T47D (cell line): ENCODE measurements at regions not wholly inside any gene's neighbourhood (a gene's known extent, or its start where the extent isn't known, plus 50 kb on each side); places are given as distances from the start of the nearest gene placed in this dataset.
"Not testable (repeated sequence)": the region's sequence is repeated elsewhere in the genome, so short reads cannot be mapped to it uniquely, and the experiment has no call there.

ENCODE experiments used
- DNase-seq, 2 experiments: peaks; one replicate each; pipeline versions ENCODE4 v3.0.0 to v3.0.0-alpha.2; 2011 to 2012; ENCODE audit warnings: low read depth in 1 of 2, low spot score in 1 of 2
- JUND ChIP-seq: IDR thresholded peaks from 2 replicates; pipeline ENCODE4 v1.6.1; 2012; ENCODE audit warnings: low read depth
- in situ Hi-C: cut with HindIII; loops from 2 replicates; pipeline ENCODE4 v1.10.0; 2016; ENCODE audit warnings: low sequenced_read_pairs, low pct_unique_long_range_greater_than_20kb

GRCh38 chr7:109639561-109639960 lies 1069.9 kb downstream of the DNAJB9 start:
- no peak for TF ChIP-seq JUND
- in situ Hi-C loops, result no loop called here
- no peak for DNase-seq

GRCh38 chr7:109641445-109641844 lies 1071.8 kb downstream of the DNAJB9 start:
- in situ Hi-C loops, result no loop called here
- no peak for TF ChIP-seq JUND
- DNase-seq, result no peak

- DNase-seq, result no peak
- in situ Hi-C loops, result no loop called here
- TF ChIP-seq JUND, result no peak
Observed at GRCh38 chr7:109646124-109646523, 1076.5 kb downstream of the DNAJB9 start.

- DNase-seq, in situ Hi-C loops: not testable (repeated sequence)
Observed at GRCh38 chr7:109646594-109646993, 1076.9 kb downstream of the DNAJB9 start.

GRCh38 chr7:109647263-109647662 lies 1077.6 kb downstream of the DNAJB9 start:
- in situ Hi-C loops, DNase-seq: not testable (repeated sequence)

- in situ Hi-C loops, result no loop called here
- DNase-seq, result peak in 1 of 2 experiments; percentile 3
- no peak for TF ChIP-seq JUND
Observed at GRCh38 chr7:109659261-109659660, 1089.6 kb downstream of the DNAJB9 start.

GRCh38 chr7:109660401-109660800 lies 1090.7 kb downstream of the DNAJB9 start:
- TF ChIP-seq JUND, result no peak
- in situ Hi-C loops, result no loop called here
- DNase-seq, result no peak

- in situ Hi-C loops, result no loop called here
- no peak for TF ChIP-seq JUND
- no peak for DNase-seq
Observed at GRCh38 chr7:109663806-109664205, 1094.1 kb downstream of the DNAJB9 start.

GRCh38 chr7:109687269-109687668 lies 1117.6 kb downstream of the DNAJB9 start:
- in situ Hi-C loops, DNase-seq: not testable (repeated sequence)

- DNase-seq, in situ Hi-C loops: not testable (repeated sequence)
Observed at GRCh38 chr7:109692613-109693012, 1122.9 kb downstream of the DNAJB9 start.

GRCh38 chr7:109694149-109695071 lies 1124.7 kb downstream of the DNAJB9 start:
- TF ChIP-seq JUND, result no peak

GRCh38 chr7:109695419-109695818 lies 1125.7 kb downstream of the DNAJB9 start:
- no peak for TF ChIP-seq JUND
- in situ Hi-C loops, result no loop called here
- no peak for DNase-seq

More at GRCh38 chr7:109694149-109695071, 1124.7 kb downstream of the DNAJB9 start:
- in situ Hi-C loops, result no loop called here
- peak in 1 of 2 experiments; percentile 3 for DNase-seq

GRCh38 chr7:109696723-109697122 lies 1127.0 kb downstream of the DNAJB9 start:
- TF ChIP-seq JUND, result no peak
- in situ Hi-C loops, result no loop called here
- no peak for DNase-seq

- peak; percentile 77 for TF ChIP-seq JUND
- DNase-seq, result peak in 1 of 2 experiments; percentile 48
- in situ Hi-C loops, result no loop called here
Observed at GRCh38 chr7:109699661-109700060, 1130.0 kb downstream of the DNAJB9 start.
